HG03354 (cell line): ENCODE measurements at regions not wholly inside any gene's neighbourhood (a gene's known extent, or its start where the extent isn't known, plus 50 kb on each side); places are given as distances from the start of the nearest gene placed in this dataset.
"Not testable (repeated sequence)": the region's sequence is repeated elsewhere in the genome, so short reads cannot be mapped to it uniquely, and the experiment has no call there.

ENCODE experiments used
- ATAC-seq: cut with Tn5 transposase; IDR thresholded peaks from one replicate; pipeline ENCODE4 v1.9.1; 2021; ENCODE audit warnings: mild to moderate bottlenecking; ENCODE audit not compliant: unreplicated experiment, poor library complexity, severe bottlenecking

DNA sequence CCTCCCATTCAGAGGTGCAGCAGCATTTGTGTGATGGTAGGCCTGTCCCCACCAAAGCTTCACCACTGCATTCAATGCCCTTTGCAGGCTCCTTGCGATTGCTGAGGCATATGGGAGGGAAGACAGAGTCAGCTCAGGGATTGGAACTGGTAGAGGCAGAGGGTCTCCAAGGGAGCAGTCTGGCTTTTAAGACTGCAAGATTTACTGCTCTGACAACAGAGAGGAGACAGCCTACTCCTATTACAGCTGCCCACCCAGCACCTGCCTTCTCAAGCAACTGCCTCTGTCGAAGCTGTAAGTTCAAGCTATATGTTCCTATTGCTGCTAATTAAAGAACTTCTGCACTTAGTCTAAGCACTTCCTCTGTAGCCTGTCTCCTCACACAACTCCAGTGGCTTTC, 481.8 kb downstream of the FGF13 start:
- ATAC-seq = no peak

- no peak for ATAC-seq
Measured at GRCh38 chrX:138240266-138240665, 471.3 kb downstream of the FGF13 start.

- ATAC-seq = no peak
Measured at GRCh38 chrX:138254001-138254400, 457.5 kb downstream of the FGF13 start.

- ATAC-seq = no peak
Measured at GRCh38 chrX:138255373-138255772, 456.1 kb downstream of the FGF13 start.

DNA sequence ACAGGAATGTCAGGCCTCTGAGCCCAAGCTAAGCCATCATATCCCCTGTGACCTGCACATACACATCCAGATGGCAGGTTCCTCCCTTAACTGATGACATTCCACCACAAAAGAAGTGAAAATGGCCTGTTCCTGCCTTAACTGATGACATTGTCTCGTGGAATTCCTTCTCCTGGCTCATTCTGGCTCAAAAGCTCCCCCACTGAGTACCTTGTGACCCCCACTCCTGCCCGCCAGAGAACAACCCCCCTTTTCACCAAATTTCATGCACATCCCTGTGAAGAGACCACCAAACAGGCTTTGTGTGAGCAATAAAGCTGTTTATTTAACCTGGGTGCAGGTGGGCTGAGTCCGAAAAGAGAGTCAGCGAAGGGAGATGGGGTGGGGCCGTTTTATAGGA, 447.4 kb downstream of the FGF13 start:
- not testable (repeated sequence) for ATAC-seq

DNA sequence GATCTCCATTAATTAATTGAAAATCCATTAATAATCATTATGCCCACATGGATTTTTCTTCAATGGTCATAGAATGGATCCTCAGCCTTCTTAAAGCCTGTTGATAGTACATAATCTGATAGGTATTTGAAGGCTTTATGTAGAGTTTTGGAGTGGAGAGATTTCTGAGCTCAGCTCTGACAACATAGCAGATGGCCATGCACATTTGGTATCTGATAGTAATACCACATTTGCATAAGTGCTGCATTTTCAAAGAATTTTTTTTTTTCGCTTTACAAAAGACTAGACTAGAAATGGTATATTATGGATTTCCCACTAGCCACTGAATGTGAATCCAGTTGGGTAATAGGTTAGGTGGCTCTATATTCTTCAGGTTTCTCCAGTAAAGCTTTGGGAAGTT, 440.6 kb downstream of the FGF13 start:
- ATAC-seq = no peak

DNA sequence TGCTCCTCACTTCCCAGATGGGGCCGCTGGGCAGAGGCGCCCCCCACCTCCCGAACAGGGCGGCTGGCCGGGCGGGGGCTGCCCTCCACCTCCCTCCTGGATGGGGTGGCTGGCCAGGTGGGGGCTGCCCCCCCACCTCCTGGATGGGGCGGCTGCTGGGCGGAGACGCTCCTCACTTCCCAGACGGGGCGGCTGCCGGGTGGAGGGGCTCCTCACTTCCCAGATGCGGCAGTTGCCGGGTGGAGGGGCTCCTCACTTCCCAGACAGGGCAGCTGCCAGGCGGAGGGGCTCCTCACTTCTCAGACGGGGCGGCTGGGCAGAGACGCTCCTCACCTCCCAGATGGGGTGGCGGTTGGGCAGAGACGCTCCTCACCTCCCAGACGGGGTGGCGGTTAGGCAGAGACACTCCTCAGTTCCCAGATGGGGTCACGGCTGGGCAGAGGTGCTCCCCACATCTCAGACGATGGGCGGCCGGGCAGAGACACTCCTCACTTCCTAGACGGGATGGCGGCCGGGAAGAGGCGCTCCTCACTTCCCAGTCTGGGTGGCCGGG, 428.8 kb downstream of the FGF13 start:
- ATAC-seq = not testable (repeated sequence)

DNA sequence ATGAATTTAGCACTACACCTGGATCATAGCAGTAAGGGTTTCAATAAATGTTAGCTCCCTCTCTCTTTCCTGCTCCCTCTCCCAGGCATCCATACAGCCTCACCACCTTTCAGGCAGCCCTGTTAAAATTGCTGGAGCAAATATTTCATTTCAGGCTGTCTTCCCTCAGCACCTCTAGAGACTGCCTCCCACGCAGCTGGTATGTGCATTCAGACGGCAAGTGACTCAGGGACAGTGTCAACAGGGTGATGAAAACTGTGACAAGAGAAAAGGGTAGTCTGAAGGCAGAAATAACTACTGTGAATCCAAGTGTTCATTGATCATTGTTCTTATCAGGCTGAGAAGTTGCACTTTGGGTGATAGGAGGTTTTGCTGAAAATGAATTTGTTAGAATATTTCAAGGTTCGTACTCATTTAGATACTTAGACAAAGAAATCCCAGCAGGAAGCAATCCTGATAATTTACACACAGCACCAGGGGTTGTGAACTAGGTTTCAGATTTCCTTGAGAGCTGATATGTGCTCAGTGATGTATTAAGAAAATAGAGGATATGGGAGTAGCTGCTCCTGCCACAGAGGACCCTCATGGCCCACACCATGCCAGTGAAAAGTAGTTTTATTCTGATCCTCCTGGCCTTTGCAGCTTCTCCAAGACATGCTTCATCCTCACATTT, 424.2 kb downstream of the FGF13 start:
- no peak for ATAC-seq

DNA sequence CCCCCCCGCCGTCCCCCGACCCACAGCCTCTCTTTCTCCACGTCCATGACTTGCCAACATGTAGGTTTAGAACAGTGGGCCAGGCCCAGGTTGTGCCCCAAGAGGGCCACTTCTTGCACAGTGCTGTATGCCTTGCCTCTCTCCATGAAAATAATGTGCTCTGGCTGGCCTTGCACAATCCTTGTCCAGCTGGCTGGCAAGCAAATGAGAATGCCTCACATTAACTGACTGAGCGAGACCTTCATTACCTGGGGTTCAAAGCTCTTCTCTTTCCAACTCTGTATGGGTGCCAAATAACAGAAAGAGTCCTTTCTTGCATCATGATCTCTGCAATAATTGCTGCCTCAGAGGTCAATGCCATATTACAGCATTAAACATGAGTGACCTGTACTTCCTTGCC, 416.6 kb downstream of the FGF13 start:
- no peak for ATAC-seq

- ATAC-seq = no peak
Measured at GRCh38 chrX:138298268-138298667, 413.2 kb downstream of the FGF13 start.

GRCh38 chrX:138345801-138346200, 365.7 kb downstream of the FGF13 start:
- ATAC-seq = no peak

GRCh38 chrX:138349351-138349750, 362.2 kb downstream of the FGF13 start:
- no peak for ATAC-seq

GRCh38 chrX:138378876-138379275, 332.6 kb downstream of the FGF13 start:
- no peak for ATAC-seq

DNA sequence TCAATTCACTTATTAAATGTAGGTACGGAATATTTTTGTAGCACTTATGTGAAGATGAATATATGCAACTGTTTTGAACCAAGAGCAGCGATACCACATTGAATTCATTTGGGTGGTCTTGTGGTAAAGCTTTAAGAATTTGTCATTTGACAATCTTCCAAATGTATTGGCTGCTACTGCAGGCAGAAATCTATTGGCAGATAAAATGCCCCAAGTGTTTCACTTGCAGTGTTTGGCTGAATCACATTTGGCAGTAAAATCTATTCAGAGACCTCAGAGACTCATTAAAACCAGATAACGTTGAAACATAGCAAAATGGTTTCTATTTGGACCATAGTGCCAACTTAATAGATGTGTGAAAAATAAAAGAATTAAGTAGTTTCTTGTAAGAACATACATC, 303.4 kb downstream of the FGF13 start:
- ATAC-seq = no peak

DNA sequence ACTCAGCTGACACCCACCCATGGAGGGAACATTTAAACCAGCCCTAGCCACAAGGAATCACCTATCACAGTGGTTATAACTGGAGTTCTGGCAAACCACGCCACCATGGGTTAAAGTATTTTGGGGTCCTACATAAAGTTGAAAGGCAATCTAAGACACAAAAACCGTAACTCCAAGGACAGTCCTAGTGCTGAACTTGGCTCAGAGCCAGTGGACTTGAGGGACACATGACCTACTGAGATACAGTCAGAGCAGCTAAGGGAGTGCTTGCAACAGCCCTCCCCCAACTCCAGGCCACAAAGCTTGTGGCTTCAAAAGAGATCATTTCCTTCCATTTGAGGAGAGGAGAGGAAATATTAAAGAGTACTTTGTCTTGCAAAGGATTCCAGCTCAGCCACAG, 300.5 kb downstream of the FGF13 start:
- no peak for ATAC-seq
